ENCODE measurements at regions not wholly inside any gene's neighbourhood (a gene's known extent, or its start where the extent isn't known, plus 50 kb on each side); places are given as distances from the start of the nearest gene placed in this dataset.
A peak's percentile ranks its signal among the peaks of the same experiment; 100 is the strongest.

GRCh38 chr11:59011655-59012397 is 72.5 kb downstream of the GLYATL1 start:
- Histone ChIP-seq H3K23me2 (ENCODE audit: insufficient read length, low read depth, low read length, poor library complexity, severe bottlenecking) (no peaks in the 10 kb centered on the region), H2BK20ac (ENCODE audit: low read depth, low read length, poor library complexity, severe bottlenecking) (no peak overlapping the region), H2BK15ac (ENCODE audit: low read depth, low read length) (no peak overlapping the region), H3K14ac (ENCODE audit: insufficient read depth, low read length) (no peak overlapping the region), H3K18ac (ENCODE audit: insufficient read length, low read depth, low read length) (no peak overlapping the region), H3K4me2 (ENCODE audit: insufficient read depth, insufficient read length, low read length) (peak overlapping the region; percentile 8), H3K27me3 (ENCODE audit: insufficient read depth, low read length) (no peaks in the 10 kb centered on the region), H3K4me1 (ENCODE audit: insufficient read depth, low read length) (no peaks in the 10 kb centered on the region; the same call in 1 of the 2 replicates), H3K9ac (ENCODE audit: extremely low read depth, insufficient read length, low read length) (no peak overlapping the region), H4K8ac (replicated peaks; ENCODE audit: insufficient read length, low read depth, low read length) (no peak overlapping the region), H3K79me2 (ENCODE audit: insufficient read depth, low read length) (no peaks in the 10 kb centered on the region), H4K20me1 (ENCODE audit: control insufficient read depth, insufficient read depth, insufficient read length) (no peaks in the 10 kb centered on the region), H2BK12ac (ENCODE audit: insufficient read length, low read depth, low read length) (peak overlapping the region; percentile 17), H3T11ph (ENCODE audit: low read length) (no peak overlapping the region), H3K27ac (ENCODE audit: insufficient read length, low read depth, low read length) (no peak overlapping the region), H3K79me1 (ENCODE audit: insufficient read depth, low read depth, low read length, poor library complexity, severe bottlenecking) (no peaks in the 10 kb centered on the region), H4K5ac (ENCODE audit: insufficient read length, low read depth, low read length) (no peak overlapping the region), H2AK5ac (ENCODE audit: insufficient read length, low read length) (no peak overlapping the region), H4K91ac (ENCODE audit: insufficient read length, low read depth, low read length) (no peak overlapping the region), H2BK120ac (ENCODE audit: low read depth, low read length, poor library complexity, severe bottlenecking) (no peak overlapping the region), H3K23ac (ENCODE audit: insufficient read length, low read depth, low read length) (no peak overlapping the region), H3K56ac (ENCODE audit: insufficient read length, low read depth, low read length) (no peak overlapping the region), H2AFZ (ENCODE audit: low read length) (no peak overlapping the region), H3K9me3 (ENCODE audit: control insufficient read depth, low read depth, low read length) (no peaks in the 10 kb centered on the region), H3K4ac (ENCODE audit: low read depth, low read length) (no peak overlapping the region), H2BK5ac (ENCODE audit: insufficient read length, low read length) (no peak overlapping the region)
- Mint-ChIP-seq H3K27me3 (ENCODE audit: low read depth) (peaks cover 4% of the 10 kb centered on the region), H3K4me1 (peaks cover 11% of the 10 kb centered on the region in 2 experiments), H3K9me3 (peaks cover 21 to 31% of the 10 kb centered on the region in 2 experiments), H3K36me3 (ENCODE audit: insufficient read depth in 1 of 3, low read depth in 3 of 3) (peaks cover 9 to 11% (median 10%) of the 10 kb centered on the region in 3 experiments), H3K27ac (peak overlapping the region in 1 of 3 experiments; percentile 63; a peak in 4 of 7 replicates), H3K4me3 (no peak overlapping the region)
- DNase-seq = peak; percentile 66
- no peak for TF ChIP-seq CTCF (conservative IDR thresholded peaks at IDR 0.05)
- WGBS (ENCODE audit: extremely low coverage, insufficient read length, low lambda C conversion rate) = no CpG with 5 or more reads among the region's 3 CpGs

Data from H9 (cell line).